GM18951 (cell line): ENCODE measurements at regions not wholly inside any gene's neighbourhood (a gene's known extent, or its start where the extent isn't known, plus 50 kb on each side); places are given as distances from the start of the nearest gene placed in this dataset.

ENCODE experiments used
- POLR2A ChIP-seq: IDR thresholded peaks from 4 replicates; pipeline ENCODE4 v1.6.1; 2011; ENCODE audit warnings: mild to moderate bottlenecking; ENCODE audit not compliant: insufficient read length, insufficient read depth; ENCODE audit errors: extremely low read depth
- in situ Hi-C: fragments of 300-500 bp; cut with MboI; formaldehyde crosslinking; loops from one replicate; pipeline ENCODE4 v1.12.0; 2022; ENCODE audit warnings: low sequenced_read_pairs, mixed read lengths, inconsistent platforms; ENCODE audit not compliant: unreplicated experiment

DNA sequence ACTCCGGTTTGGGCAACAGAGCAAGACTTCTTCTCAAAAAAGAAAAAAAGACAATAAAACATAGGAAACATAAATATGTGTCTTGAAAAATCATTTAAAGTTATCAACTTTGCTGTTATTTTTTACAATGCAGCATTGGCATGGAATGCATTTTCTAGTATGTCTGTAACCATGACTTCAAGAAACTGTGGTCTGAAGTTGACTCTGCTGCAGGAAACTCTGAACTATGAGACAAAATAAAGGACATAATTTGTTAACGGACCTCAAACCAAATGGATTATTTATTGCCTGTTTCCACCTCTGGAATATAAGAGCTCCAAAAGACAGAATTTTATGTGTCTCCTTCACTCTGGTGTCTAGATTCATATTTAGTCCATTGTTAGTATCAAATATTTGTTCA, 79.1 kb downstream of the TRIB2 start:
- in situ Hi-C loops: no loop called here

DNA sequence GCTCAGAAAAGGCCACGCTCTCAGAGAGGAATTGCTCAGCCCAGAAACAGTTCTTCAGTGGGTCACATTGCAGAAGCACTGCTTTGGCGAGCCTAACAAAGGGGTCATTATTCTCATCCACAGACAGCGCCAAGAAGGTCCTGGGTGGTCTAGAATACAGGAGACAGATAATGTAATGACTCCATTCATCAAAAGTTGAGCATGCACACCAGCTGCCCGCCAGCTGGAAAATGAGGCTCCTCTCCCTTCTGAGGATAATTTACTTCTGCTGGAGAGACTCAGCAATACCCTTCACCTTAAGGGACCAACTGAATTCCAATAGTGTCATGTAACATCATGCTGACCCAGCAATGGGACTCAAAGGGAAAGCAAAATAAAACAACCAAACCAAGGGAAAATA, 79.9 kb downstream of the TRIB2 start:
- TF ChIP-seq POLR2A: no peak
- in situ Hi-C loops: no loop called here

More for the DNA sequence above, 79.1 kb downstream of the TRIB2 start:
- TF ChIP-seq POLR2A: no peak

DNA sequence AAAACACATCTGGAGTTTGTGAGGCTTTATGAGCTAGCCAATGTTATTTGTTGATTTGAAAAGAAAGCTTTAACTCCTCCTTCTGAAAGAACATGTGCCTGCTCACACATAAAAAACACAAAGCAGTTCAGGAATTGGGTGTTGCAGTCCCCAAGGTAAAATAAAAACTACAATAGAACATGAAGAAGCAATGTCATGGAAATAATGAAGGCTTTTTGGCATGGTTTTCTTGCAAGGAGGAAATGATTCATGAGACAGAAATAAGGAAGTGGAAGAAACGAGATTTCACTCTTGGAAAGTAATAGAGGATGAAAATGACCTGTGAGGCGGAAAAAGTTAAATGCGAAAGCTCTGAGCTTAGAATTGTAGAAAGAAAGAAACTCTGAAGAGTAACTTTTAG, 81.1 kb downstream of the TRIB2 start:
- in situ Hi-C loops: no loop called here
- no peak for TF ChIP-seq POLR2A

DNA sequence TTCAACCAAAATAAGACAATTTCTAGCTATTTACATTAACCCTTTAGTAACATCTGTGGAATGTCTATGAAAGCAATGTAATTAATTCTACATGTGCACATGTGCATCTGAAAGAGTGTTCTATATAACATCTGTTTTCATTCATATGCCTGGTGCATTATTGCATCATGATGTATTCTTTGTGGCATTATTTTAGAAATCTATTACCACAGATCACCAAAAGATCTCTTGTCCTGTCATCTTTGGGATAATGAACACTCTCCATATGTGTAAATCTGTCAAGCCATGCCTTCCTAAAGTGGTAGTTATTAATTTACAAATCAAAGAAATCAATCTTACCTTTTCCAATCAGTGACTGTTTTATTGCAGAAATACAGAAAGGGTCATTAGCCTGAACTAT, 86.9 kb downstream of the TRIB2 start:
- in situ Hi-C loops: no loop called here
- no peak for TF ChIP-seq POLR2A

DNA sequence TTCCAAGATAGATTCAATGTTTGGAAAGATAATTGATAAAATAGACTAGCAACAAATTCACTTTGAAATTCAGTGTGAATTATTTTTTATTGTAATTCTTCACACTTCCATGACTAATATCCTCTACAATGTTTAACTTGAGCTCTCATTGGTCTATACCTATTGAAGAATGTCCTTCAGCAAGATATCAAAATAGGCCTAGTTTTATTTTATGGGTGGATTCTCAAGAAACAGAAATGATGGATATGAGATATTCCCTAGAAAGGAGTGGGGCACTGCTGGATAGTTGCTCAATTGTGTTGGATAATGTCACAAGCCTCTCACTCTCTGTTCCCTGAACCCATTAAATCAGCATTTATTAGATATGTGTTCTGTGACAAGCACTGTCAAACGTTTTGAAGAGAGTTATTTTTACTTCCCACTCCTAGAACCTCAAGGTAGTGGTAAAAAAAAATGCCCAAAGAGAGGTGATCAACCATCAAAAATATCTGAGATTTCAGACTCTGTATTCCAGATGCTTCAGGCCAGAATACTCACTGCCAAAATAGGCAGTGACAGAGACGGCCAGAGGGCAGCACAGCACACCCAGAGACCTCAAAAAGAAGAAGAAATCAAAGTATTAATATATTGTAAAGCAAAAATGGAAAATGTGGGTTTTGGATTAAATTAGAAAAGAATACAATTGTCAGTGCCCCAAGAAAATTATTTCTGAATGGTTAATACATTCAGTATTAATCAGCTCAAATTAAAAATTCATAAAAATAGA, 87.5 kb downstream of the TRIB2 start:
- no peak for TF ChIP-seq POLR2A
- in situ Hi-C loops: no loop called here

DNA sequence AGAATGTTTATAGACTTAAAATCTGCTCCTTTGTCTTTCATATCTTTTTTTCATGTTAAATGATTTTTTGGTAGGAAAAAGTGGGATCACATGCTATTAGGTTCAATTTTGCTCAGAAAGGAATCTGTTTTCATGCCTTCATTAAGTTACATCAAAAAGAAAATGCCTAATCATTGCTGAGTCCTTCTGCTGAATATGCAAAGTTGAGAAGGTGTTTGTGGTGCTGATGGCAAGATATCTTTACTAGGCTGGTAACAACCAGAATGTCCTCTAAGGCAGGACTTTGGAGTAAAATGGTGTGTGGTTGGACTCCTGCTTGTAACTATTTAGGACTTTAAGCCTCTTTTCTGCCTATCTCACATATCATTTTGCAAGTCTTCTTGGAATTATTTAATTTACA, 88.3 kb downstream of the TRIB2 start:
- in situ Hi-C loops: no loop called here
- no peak for TF ChIP-seq POLR2A

DNA sequence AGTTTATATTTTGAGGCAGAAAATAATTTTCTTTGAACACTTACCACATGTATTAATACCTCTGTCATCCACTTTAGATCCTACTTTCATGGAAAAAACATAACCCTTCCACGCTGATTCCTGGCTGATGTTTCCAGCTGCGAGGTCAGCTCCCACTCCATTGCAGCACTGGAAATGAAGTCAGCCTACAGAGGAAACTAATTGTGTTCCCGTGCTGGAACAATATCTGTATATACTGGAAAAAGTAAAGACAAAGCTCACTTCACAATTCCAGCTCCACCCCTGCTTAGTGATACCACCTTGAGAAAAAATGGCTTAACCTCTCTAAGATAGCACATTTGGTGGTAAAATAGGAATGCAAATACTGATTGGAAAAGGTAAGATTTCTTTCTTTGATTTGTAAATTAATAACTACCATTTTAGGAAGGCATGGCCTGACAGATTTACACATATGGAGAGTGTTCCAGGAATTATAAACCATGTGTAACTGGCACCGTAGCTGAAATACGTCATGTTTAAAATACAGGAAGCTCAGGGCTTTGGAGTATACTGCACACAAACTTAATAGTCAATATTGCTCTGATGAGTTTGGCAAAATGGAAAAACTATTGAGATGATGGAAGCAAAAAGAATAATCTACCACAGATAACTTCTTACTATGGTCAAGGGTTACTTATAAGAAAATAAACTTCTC, 90.0 kb downstream of the TRIB2 start:
- no peak for TF ChIP-seq POLR2A
- in situ Hi-C loops: no loop called here

DNA sequence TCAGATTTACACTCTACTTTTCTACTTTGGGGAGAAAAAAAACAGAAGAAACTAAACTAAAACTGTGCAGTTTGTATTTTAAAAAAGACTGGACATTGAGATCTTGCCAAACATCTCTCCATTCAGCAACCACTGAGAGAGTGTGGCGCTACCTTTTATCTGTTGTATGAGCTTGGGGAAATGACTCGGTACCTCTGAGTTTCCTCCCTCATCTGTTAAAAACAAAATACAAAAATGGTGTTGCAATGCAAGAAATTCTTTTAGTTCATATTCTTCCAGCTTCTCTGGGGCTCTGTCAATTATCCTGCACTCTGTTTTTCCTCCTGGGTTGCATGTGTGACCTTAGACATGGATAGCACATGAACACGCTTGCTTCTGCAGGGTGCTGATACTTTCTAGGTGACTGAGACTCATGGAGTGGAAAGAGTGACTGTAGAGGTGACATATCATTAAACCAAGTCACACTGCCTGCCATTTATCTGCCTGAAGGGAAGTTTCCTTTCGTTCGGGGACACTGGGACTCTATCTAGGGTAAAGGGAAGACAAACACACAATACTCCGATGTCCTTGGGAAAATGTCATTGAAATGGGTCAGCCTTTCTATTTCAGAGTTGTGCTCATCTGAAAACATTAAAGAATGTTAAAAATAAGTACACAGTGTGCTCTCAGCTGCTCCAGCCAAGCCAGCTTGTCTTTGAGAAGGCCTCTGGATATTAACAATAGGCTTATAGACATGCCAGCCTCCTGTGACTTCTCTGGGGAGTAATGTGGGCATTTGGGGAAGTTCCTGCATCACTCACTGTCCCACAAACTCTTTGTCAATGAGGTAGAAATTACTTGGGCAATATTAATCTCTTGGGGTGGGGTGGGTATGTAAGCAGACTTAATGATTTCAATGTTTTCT, 91.4 kb downstream of the TRIB2 start:
- in situ Hi-C loops: no loop called here
- TF ChIP-seq POLR2A: no peak

DNA sequence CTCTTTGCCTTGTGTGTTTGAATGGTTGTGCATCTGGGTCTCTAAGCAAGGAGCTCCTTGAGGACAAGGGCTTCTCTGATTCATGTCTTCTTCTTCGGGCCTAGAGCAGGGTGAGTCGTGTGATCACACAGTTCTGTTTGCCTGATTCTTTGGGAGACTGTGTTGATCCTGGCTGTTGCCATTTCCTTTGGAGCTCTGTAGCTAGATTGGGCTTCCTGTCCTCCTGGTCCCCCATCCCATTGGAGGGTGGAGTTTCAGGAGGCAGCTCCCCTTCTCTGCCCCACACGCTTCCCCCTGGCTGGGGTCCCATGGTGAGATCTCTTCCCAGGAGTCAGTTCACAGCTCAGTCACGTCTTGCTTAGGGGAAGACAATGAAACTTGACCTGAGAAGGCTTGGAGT, 92.8 kb downstream of the TRIB2 start:
- in situ Hi-C loops: no loop called here
- TF ChIP-seq POLR2A: no peak

DNA sequence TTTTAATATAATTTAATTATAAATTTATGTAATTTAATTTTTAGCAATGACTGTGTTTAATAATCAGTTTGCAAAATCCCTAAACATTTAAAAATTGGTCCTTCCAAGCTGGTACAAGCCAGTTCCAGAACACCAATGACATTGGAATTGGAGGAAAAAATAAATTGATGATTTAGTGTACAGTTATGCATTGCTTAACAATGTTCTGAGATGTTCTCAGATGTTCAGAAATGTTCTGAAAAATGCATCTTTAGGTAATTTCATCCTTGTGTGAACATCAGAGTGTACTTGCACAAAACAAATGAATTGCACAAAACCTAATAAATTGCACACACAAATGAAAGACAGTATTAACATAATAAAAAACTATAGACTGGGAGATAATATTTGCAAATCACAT, 95.2 kb downstream of the TRIB2 start:
- TF ChIP-seq POLR2A: no peak
- in situ Hi-C loops: no loop called here

DNA sequence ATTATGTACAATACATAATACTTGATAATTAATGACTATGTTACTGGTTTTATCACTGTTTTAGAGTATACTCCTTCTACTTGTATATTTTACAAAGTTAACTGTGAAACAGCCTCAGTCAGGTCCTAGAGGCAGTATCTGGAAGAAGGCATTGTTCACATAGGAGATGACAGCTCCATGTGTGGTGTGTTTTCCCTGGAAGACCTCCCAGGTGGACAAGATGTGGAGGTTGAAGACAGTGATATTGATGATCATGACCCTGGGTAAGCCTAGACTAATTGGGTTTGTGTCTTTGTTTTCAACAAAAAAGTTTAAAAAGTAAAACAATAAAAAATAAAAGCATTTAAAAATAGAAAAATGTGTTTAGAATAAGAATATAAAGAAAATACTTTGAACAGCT, 96.4 kb downstream of the TRIB2 start:
- TF ChIP-seq POLR2A: no peak
- in situ Hi-C loops: no loop called here

DNA sequence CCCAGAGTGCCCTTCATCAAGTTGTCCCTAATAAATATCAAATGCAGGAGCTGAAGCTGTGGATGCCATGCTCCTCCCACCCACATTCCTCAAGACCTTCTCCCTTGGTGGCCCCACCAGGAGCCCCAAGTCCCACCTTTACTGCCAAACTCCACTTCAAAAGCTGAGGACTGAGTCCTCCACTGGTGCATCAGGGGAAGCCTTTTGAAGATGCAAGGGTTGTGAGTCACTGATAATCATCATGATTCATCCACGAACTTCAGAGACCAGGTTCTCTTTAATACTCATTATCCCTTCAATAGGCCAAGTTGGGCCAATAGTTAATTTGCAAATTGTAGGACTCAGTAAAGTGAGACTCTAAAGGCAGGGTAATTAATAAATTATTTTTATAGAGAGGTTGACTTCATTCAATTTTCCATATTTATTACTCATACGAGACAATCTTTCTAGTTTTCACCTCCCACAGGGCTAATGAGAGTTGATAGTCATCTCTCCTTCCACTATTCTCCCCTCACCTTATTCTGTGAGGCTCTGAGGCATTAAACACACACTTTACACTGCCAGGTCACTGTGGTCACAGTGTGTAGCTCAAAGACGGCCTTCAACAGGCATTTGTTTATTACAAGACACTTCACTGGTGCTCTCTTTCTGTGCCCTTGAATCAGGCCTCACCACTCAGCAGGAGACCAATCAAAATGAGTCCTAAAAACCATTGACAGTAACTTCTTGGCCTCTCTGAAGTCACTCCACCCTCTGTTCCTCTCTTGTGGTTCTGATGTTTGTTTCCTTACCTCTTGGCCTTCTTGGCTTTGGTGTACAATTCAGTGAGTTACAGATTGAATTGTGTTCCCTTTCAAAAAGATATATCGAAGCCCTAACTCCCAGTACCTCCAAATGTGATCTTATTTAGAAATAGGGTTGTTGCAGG, 99.9 kb downstream of the TRIB2 start:
- in situ Hi-C loops: no loop called here

More for the DNA sequence above, 99.9 kb downstream of the TRIB2 start:
- no peak for TF ChIP-seq POLR2A
